SU-DHL-6 (cell line): ENCODE measurements at regions not wholly inside any gene's neighbourhood (a gene's known extent, or its start where the extent isn't known, plus 50 kb on each side); places are given as distances from the start of the nearest gene placed in this dataset.

Experiments
- H2AFZ ChIP-seq: fragments of 200-600 bp; sonication (generic); 2 replicates; pipeline ENCODE4 v1.6.1; 2014; ENCODE audit warnings: low read depth, mild to moderate bottlenecking, moderate library complexity, mixed read lengths, antibody characterized with exemption, low read length; ENCODE audit not compliant: severe bottlenecking
- H3F3A ChIP-seq: fragments of 200-600 bp; shearing (Covaris generic); 2 replicates; pipeline ENCODE4 v1.6.0; 2016; ENCODE audit warnings: antibody characterized with exemption, mild to moderate bottlenecking; ENCODE audit not compliant: insufficient read depth
- H3K27ac ChIP-seq: fragments of 200-600 bp; sonication (generic); 2 replicates; pipeline ENCODE4 v1.5.1; 2016; ENCODE audit warnings: low read depth, mild to moderate bottlenecking, low read length, moderate library complexity, mixed read lengths
- H3K27me3 ChIP-seq: fragments of 200-600 bp; sonication (generic), shearing (Covaris generic); 2 replicates; pipeline ENCODE4 v1.6.0; 2014; ENCODE audit warnings: mild to moderate bottlenecking, low read length
- H3K36me3 ChIP-seq: fragments of 200-600 bp; sonication (generic); 2 replicates; pipeline ENCODE4 v1.6.1; 2014; ENCODE audit warnings: mild to moderate bottlenecking, low read length, mixed read lengths
- H3K4me2 ChIP-seq: fragments of 300-600, 200-600 bp; shearing (Covaris generic), sonication (generic); 2 replicates; pipeline ENCODE4 v1.6.0; 2014; ENCODE audit warnings: low read length, low read depth, mild to moderate bottlenecking; ENCODE audit not compliant: poor library complexity, severe bottlenecking
- H3K4me3 ChIP-seq: fragments of 200-600 bp; sonication (generic); 2 replicates; pipeline ENCODE4 v1.5.1; 2014; ENCODE audit warnings: antibody characterized with exemption, low read length, mild to moderate bottlenecking, mixed read lengths; ENCODE audit not compliant: insufficient read depth, poor library complexity, severe bottlenecking
- H3K79me2 ChIP-seq: fragments of 200-600 bp; sonication (generic); 2 replicates; pipeline ENCODE4 v1.6.1; 2014; ENCODE audit warnings: mild to moderate bottlenecking, low read length, moderate library complexity; ENCODE audit not compliant: insufficient read depth
- H3K9ac ChIP-seq: fragments of 200-600 bp; sonication (generic); 2 replicates; pipeline ENCODE4 v1.7.0; 2014; ENCODE audit warnings: mild to moderate bottlenecking, low read length
- H3K9me2 ChIP-seq: fragments of 200-600 bp; sonication (generic); replicated peaks from 2 replicates; pipeline ENCODE4 v1.6.1; 2014; ENCODE audit warnings: low read length; ENCODE audit not compliant: insufficient read depth
- H3K9me3 ChIP-seq: fragments of 200-600 bp; sonication (generic); 2 replicates; pipeline ENCODE4 v1.6.1; 2014; ENCODE audit warnings: low read length, mixed read lengths; ENCODE audit not compliant: insufficient read depth
- H4K20me1 ChIP-seq: fragments of 200-600 bp; sonication (generic); 2 replicates; pipeline ENCODE4 v1.6.1; 2014; ENCODE audit warnings: low read depth, mild to moderate bottlenecking, antibody characterized with exemption, low read length, moderate library complexity, mixed read lengths
- EZH2phosphoT487 ChIP-seq: fragments of 200-600 bp; sonication (generic), shearing (Covaris generic); conservative IDR thresholded peaks from 2 replicates; pipeline ENCODE4 v1.6.1; 2018; ENCODE audit warnings: mild to moderate bottlenecking, antibody characterized with exemption, low read length, moderate library complexity, mixed read lengths
- TF ChIP-seq, protein P1 (sequence below): fragments of 200-600 bp; sonication (generic); IDR thresholded peaks from one replicate; pipeline ENCODE4 v1.5.1; 2017; ENCODE audit warnings: antibody characterized with exemption, mild to moderate bottlenecking, low read length, moderate library complexity; ENCODE audit not compliant: insufficient read depth, poor library complexity, severe bottlenecking

DNA sequence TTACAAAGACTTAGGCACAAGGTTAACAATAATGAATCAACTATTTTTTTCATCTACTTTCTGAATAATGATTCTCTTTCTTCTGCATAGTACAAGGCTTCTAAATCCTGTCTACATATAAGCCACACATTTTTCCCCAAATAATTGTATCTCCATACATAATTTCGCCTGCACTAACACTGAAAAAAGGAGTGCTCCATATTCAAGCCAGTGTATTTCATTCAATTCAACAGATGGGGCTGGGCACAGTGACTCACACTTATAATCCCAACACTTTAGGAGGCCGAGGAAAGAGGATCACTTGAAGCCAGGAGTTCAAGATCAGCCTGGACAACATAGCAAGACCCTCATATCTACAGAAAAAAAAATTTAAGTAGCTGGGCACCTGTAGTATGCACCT is 86.0 kb upstream of the ZNF800 start:
- Histone ChIP-seq H3K9me2 (no peaks in the 10 kb centered on the region), H3K9me3 (no peaks in the 10 kb centered on the region), H3K4me3 (no peak overlapping the region), H3K4me2 (no peak overlapping the region), H3K27ac (no peak overlapping the region), H2AFZ (no peak overlapping the region), H3K36me3 (no peaks in the 10 kb centered on the region), H3K27me3 (no peaks in the 10 kb centered on the region), H3K9ac (no peak overlapping the region), H3F3A (no peaks in the 10 kb centered on the region), H3K79me2 (no peaks in the 10 kb centered on the region), H4K20me1 (no peaks in the 10 kb centered on the region)
- TF ChIP-seq, protein P1, sequence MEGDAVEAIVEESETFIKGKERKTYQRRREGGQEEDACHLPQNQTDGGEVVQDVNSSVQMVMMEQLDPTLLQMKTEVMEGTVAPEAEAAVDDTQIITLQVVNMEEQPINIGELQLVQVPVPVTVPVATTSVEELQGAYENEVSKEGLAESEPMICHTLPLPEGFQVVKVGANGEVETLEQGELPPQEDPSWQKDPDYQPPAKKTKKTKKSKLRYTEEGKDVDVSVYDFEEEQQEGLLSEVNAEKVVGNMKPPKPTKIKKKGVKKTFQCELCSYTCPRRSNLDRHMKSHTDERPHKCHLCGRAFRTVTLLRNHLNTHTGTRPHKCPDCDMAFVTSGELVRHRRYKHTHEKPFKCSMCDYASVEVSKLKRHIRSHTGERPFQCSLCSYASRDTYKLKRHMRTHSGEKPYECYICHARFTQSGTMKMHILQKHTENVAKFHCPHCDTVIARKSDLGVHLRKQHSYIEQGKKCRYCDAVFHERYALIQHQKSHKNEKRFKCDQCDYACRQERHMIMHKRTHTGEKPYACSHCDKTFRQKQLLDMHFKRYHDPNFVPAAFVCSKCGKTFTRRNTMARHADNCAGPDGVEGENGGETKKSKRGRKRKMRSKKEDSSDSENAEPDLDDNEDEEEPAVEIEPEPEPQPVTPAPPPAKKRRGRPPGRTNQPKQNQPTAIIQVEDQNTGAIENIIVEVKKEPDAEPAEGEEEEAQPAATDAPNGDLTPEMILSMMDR = no peak
- TF ChIP-seq EZH2phosphoT487 = no peak

DNA sequence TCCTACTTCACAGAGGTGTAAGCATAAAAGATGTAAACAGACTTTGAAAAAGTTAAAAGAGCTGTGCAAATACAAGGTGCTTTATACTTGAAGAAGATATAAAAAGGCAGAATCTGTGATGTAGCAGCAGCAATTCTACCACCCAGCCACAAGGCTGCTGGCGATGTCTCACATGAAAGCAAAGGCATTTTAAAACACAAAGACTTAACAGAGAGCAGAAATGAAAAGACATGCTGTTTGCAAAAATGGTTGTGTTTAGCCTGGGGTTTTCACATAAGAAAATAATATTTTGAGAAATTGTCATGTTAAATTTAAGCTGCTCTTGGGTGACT is 85.5 kb upstream of the ZNF800 start:
- H3K4me2 ChIP-seq = no peak overlapping the region
- TF ChIP-seq EZH2phosphoT487 = no peak
- no peaks in the 10 kb centered on the region for H3K36me3 ChIP-seq
- no peaks in the 10 kb centered on the region for H3K27me3 ChIP-seq
- no peaks in the 10 kb centered on the region for H3K9me2 ChIP-seq
- no peak overlapping the region for H2AFZ ChIP-seq
- H3K4me3 ChIP-seq = no peak overlapping the region
- no peak overlapping the region for H3K9ac ChIP-seq
- no peak overlapping the region for H3K27ac ChIP-seq
- no peaks in the 10 kb centered on the region for H3F3A ChIP-seq
- H3K79me2 ChIP-seq = no peaks in the 10 kb centered on the region
- H4K20me1 ChIP-seq = no peaks in the 10 kb centered on the region
- no peaks in the 10 kb centered on the region for H3K9me3 ChIP-seq

DNA sequence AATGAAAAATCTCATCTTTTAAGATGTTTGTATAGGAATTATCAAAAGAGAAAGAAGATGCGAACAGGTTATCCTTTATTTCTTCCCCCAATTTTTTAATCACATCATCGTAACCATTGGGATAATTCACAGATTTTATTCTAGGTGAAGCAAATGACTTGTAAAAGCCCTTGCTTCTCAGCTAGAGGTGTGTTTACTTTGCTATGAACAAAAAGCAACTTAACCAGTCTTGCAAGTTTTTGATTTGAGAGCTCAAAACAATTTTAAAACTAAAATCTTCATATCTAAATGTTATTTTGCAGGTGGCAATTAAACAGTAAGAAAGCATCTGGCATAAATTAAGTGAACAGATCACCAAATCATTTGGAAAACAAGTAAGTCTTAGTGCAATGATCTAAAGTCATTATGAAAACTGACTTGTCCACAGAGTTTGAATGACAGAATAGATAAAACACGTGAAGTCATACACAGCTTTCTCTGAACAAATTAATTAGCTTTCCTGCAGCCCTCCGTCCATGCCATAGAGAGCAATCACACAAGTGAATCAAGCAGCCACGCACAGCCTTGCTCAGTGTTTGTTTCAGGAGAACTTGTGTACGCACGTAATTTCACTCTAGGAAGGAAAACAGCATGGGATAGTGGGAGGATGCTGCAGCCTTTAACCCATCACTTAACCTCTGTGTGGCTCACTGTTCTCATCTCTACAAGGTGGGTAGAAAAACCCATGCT is 85.0 kb upstream of the ZNF800 start:
- Histone ChIP-seq H2AFZ (no peak overlapping the region), H3K27me3 (no peaks in the 10 kb centered on the region), H3K9ac (no peak overlapping the region), H3K4me3 (no peak overlapping the region), H3K27ac (no peak overlapping the region), H3K79me2 (no peaks in the 10 kb centered on the region), H4K20me1 (no peaks in the 10 kb centered on the region), H3K9me2 (no peaks in the 10 kb centered on the region), H3K36me3 (no peaks in the 10 kb centered on the region), H3F3A (no peaks in the 10 kb centered on the region), H3K4me2 (no peak overlapping the region), H3K9me3 (no peaks in the 10 kb centered on the region)
- TF ChIP-seq, protein P1 = no peak
- no peak for TF ChIP-seq EZH2phosphoT487

DNA sequence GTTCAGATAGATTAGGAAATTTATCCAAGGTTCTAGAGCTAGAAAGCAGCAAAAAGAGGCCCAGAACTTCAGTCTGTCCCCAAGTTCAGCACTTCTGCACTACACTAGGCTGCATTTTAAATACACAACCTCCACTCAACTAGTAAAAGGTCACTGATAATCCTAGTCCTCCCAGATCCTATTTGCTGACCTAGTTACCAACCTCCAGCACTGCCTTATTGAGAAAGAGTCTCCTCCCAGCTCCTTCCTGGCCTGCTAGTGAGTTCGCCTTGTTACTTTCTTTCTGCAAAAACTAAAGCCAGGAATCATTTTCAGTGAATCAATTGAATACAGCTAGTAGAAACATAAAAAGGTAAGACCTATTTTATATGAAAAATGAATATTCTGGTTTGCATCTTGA is 84.1 kb upstream of the ZNF800 start:
- Histone ChIP-seq H2AFZ (no peak overlapping the region), H3K79me2 (no peaks in the 10 kb centered on the region), H3K27me3 (no peaks in the 10 kb centered on the region), H4K20me1 (no peaks in the 10 kb centered on the region), H3K9me2 (no peaks in the 10 kb centered on the region), H3K36me3 (no peaks in the 10 kb centered on the region), H3K27ac (no peak overlapping the region), H3K4me2 (no peak overlapping the region), H3K4me3 (no peak overlapping the region), H3K9me3 (no peaks in the 10 kb centered on the region), H3K9ac (no peak overlapping the region), H3F3A (no peaks in the 10 kb centered on the region)
- TF ChIP-seq EZH2phosphoT487 = no peak
- TF ChIP-seq, protein P1 = no peak
